A549 (cell line): ENCODE measurements at regions not wholly inside any gene's neighbourhood (a gene's known extent, or its start where the extent isn't known, plus 50 kb on each side); places are given as distances from the start of the nearest gene placed in this dataset.

ENCODE experiments used
- ATAC-seq, 2 experiments: fragments of 200-7000 bp in 1 of 2; fragments of >200 bp in 1 of 2; cut with Nextera tagmentation in 1 of 2; cut with Tn5 transposase in 1 of 2; 3 replicates each; pipeline versions ENCODE4 v1.8.0 to v1.9.1; 2018 to 2020; ENCODE audit warnings: mild to moderate bottlenecking in 1 of 2, moderate library complexity in 1 of 2
- CTCF ChIA-PET: fragments of 300-600 bp; sonication (Branson Sonifier 250); formaldehyde crosslinking; extraction: SDS; loops from one replicate; lab custom pipeline; 2021; ENCODE audit warnings: antibody characterized with exemption, inconsistent platforms; lab: Yijun Ruan, JAX
- POLR2A ChIA-PET: fragments of 350-600 bp; formaldehyde crosslinking; extraction: SDS; loops from one replicate; lab custom pipeline; 2021; ENCODE audit warnings: antibody characterized with exemption, inconsistent platforms; lab: Yijun Ruan, JAX
- DNase-seq, 2 experiments: peaks; one replicate each; pipeline versions ENCODE4 v3.0.0 to v3.0.0-alpha.2; 2011 to 2016; ENCODE audit warnings: low read depth in 1 of 2, low spot score in 1 of 2
- FAIRE-seq: peaks from 2 replicates; lab custom pipeline; 2011; peaks lifted over from hg19 to GRCh38; lab: Jason Lieb, UNC
- H3K27ac ChIP-seq, 2 experiments: fragments of >200 bp; sonication (Bioruptor Twin); formaldehyde crosslinking; 3 replicates each; pipeline ENCODE4 v1.5.1; 2016 to 2017
- H3K4me1 ChIP-seq: fragments of >200 bp; sonication (Bioruptor Twin); formaldehyde crosslinking; 3 replicates; pipeline ENCODE4 v1.6.1; 2016
- H3K4me2 ChIP-seq: fragments of >200 bp; sonication (Bioruptor Twin); formaldehyde crosslinking; 3 replicates; pipeline ENCODE4 v1.6.1; 2016
- H3K4me3 ChIP-seq: fragments of >200 bp; sonication (Bioruptor Twin); formaldehyde crosslinking; 3 replicates; pipeline ENCODE4 v1.5.1; 2016
- H3K9me3 ChIP-seq: fragments of >200 bp; sonication (Bioruptor Twin); formaldehyde crosslinking; 3 replicates; pipeline ENCODE4 v1.6.1; 2016
- ATOH8 ChIP-seq: fragments of 250-450 bp; sonication (Bioruptor Pico); IDR thresholded peaks from 2 replicates; pipeline ENCODE4 v1.5.0; 2020; ENCODE audit warnings: low read depth, mild to moderate bottlenecking, moderate library complexity
- CEBPB ChIP-seq, 2 experiments: fragments of >200 bp in 1 of 2; sonication (Bioruptor Twin) in 1 of 2; formaldehyde crosslinking in 1 of 2; IDR thresholded peaks; 2 replicates each; pipeline ENCODE4 v1.6.1; 2012 to 2016
- CHD2 ChIP-seq: fragments of 150-350 bp; IDR thresholded peaks from 2 replicates; pipeline ENCODE4 v1.6.1; 2014; ENCODE audit warnings: low read length; ENCODE audit not compliant: partially characterized antibody
- ELK1 ChIP-seq: fragments of 150-350 bp; IDR thresholded peaks from 2 replicates; pipeline ENCODE4 v1.6.1; 2014; ENCODE audit warnings: low read depth, mild to moderate bottlenecking, low read length
- FOSB ChIP-seq: fragments of 250-450 bp; sonication (Bioruptor Pico); IDR thresholded peaks from 2 replicates; pipeline ENCODE4 v1.5.0; 2020; ENCODE audit warnings: mild to moderate bottlenecking, moderate library complexity
- FOSL2 ChIP-seq, 2 experiments: fragments of 450-650 bp in 1 of 2; fragments of >200 bp in 1 of 2; sonication (Bioruptor Twin) in 1 of 2; formaldehyde crosslinking; IDR thresholded peaks; 2 replicates each; pipeline versions ENCODE4 v1.5.0 to v1.6.1; 2016 to 2020; ENCODE audit warnings: mild to moderate bottlenecking in 1 of 2, moderate library complexity in 1 of 2
- GATA3 ChIP-seq: IDR thresholded peaks from 2 replicates; pipeline ENCODE4 v1.6.1; 2012; ENCODE audit warnings: borderline replicate concordance
- HDAC2 ChIP-seq: fragments of 200-600 bp; sonication (generic); IDR thresholded peaks from 2 replicates; pipeline ENCODE4 v1.6.1; 2016
- HEYL ChIP-seq: fragments of 250-450 bp; sonication (Bioruptor Pico); IDR thresholded peaks from 2 replicates; pipeline ENCODE4 v1.8.0; 2021; ENCODE audit warnings: mild to moderate bottlenecking, moderate library complexity
- JUNB ChIP-seq: fragments of >200 bp; sonication (Bioruptor Twin); formaldehyde crosslinking; IDR thresholded peaks from 2 replicates; pipeline ENCODE4 v1.6.1; 2016
- MAZ ChIP-seq: fragments of 150-350 bp; IDR thresholded peaks from 2 replicates; pipeline ENCODE4 v1.6.1; 2014; ENCODE audit warnings: antibody characterized with exemption, low read depth, low read length, borderline replicate concordance
- NFE2L2 ChIP-seq: fragments of 150-350 bp; conservative IDR thresholded peaks from 2 replicates; pipeline ENCODE4 v1.6.1; 2014; ENCODE audit warnings: low read length
- NPAS2 ChIP-seq: fragments of 250-450 bp; sonication (Bioruptor Pico); IDR thresholded peaks from 2 replicates; pipeline ENCODE4 v1.8.0; 2022; ENCODE audit warnings: mild to moderate bottlenecking, moderate library complexity, borderline replicate concordance
- PHF8 ChIP-seq: fragments of 200-600 bp; sonication (generic); IDR thresholded peaks from 2 replicates; pipeline ENCODE4 v1.6.1; 2016; ENCODE audit warnings: low read depth, mild to moderate bottlenecking, antibody characterized with exemption, moderate library complexity, borderline replicate concordance
- RCOR1 ChIP-seq: fragments of 150-350 bp; IDR thresholded peaks from 2 replicates; pipeline ENCODE4 v1.6.1; 2014; ENCODE audit warnings: antibody characterized with exemption, low read length, low read depth
- REST ChIP-seq: fragments of 200-600 bp; sonication (generic); IDR thresholded peaks from 2 replicates; pipeline ENCODE4 v1.6.1; 2016; ENCODE audit warnings: antibody characterized with exemption, mild to moderate bottlenecking, moderate library complexity
- RFX5 ChIP-seq: fragments of 450-650 bp; IDR thresholded peaks from 2 replicates; pipeline ENCODE4 v1.7.1; 2014; ENCODE audit warnings: antibody characterized with exemption, mild to moderate bottlenecking, moderate library complexity
- SMC3 ChIP-seq: fragments of >200 bp; sonication (Bioruptor Twin); formaldehyde crosslinking; IDR thresholded peaks from 3 replicates; pipeline ENCODE4 v1.6.1; 2018; ENCODE audit warnings: inconsistent platforms
- TFCP2L1 ChIP-seq: fragments of 250-450 bp; sonication (Bioruptor Pico); IDR thresholded peaks from 2 replicates; pipeline ENCODE4 v1.5.0; 2021; ENCODE audit warnings: mild to moderate bottlenecking
- ZC3H11A ChIP-seq: fragments of 450-650 bp; IDR thresholded peaks from 2 replicates; pipeline ENCODE4 v1.6.1; 2014; ENCODE audit warnings: antibody characterized with exemption, mild to moderate bottlenecking
- ZFP36 ChIP-seq: fragments of 450-650 bp; IDR thresholded peaks from 2 replicates; pipeline ENCODE4 v1.6.1; 2014; ENCODE audit warnings: borderline replicate concordance; ENCODE audit not compliant: partially characterized antibody
- WGBS: methylation state at CpG from one replicate; pipeline ENCODE4 v1.1.6; 2017; ENCODE audit errors: missing lambda C conversion rate; 5-methylcytosine and 5-hydroxymethylcytosine counted together
- TF ChIP-seq, protein P1 (sequence below): fragments of >200 bp; sonication (Bioruptor Twin); formaldehyde crosslinking; IDR thresholded peaks from 3 replicates; pipeline ENCODE4 v1.5.1; 2016
- TF ChIP-seq, protein P2 (sequence below): fragments of >200 bp; sonication (Bioruptor Twin); formaldehyde crosslinking; IDR thresholded peaks from 2 replicates; pipeline ENCODE4 v1.6.1; 2016

DNA sequence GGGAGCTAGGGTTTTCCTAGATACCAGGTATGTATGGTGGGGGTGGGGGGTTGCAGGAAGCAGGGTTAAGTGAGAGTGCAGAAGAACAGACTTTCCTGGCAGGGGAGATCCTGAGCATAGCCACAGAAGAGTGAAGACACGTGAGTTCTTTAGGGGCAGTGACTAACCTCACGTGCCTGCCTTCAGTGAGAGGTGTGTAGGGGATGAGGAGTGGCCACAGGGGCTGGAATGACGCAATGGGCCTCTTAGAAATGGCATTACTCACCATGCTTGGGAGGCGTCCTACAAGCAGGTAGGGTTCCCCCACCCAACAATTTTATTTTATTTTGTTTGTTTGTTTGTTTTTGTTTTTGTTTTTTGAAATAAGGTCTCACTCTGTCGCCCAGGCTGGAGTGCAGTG is 698.6 kb upstream of the NRP1 start:
- ATAC-seq (no peak), DNase-seq (no peak), FAIRE-seq (no peak)
- no peak for TF ChIP-seq RCOR1
- Histone ChIP-seq H3K4me3 (no peak overlapping the region), H3K4me1 (no peaks in the 10 kb centered on the region), H3K27ac (no peak overlapping the region), H3K9me3 (no peaks in the 10 kb centered on the region), H3K4me2 (no peak overlapping the region)
- ChIA-PET CTCF (no interaction called here), POLR2A (no interaction called here)
- WGBS = 69% methylated on average over 5 of the region's 5 CpGs

DNA sequence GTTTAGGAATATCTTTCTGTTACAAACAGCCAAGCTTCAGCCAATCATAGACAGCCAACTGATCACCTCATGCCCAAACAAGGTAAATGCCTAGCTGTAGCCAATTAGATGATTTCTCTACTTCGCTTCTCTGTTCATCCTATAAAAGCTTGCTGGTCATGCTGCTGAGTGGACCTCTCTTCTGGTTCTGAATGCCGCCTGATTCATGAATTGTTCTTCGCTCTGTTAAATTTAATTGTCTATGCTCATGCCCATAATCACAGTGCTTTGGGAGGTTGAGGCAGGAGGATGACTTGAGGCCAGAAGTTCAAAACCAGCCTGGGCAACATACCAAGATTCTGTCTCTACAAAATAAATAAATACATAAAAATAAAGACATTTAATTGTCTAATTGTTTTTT is 698.1 kb upstream of the NRP1 start:
- 88% methylated on average over 3 of the region's 3 CpGs for WGBS
- H3K9me3 ChIP-seq = no peaks in the 10 kb centered on the region
- ATAC-seq (no peak), FAIRE-seq (no peak), DNase-seq (no peak)
- TF ChIP-seq ATOH8 (CRISPR knock-in tag) (no peak), SMC3 (no peak), RCOR1 (no peak), NPAS2 (CRISPR knock-in tag) (no peak), GATA3 (no peak), REST (no peak), FOSB (CRISPR knock-in tag) (no peak), RFX5 (no peak), JUNB (no peak)
- TF ChIP-seq, protein P1, sequence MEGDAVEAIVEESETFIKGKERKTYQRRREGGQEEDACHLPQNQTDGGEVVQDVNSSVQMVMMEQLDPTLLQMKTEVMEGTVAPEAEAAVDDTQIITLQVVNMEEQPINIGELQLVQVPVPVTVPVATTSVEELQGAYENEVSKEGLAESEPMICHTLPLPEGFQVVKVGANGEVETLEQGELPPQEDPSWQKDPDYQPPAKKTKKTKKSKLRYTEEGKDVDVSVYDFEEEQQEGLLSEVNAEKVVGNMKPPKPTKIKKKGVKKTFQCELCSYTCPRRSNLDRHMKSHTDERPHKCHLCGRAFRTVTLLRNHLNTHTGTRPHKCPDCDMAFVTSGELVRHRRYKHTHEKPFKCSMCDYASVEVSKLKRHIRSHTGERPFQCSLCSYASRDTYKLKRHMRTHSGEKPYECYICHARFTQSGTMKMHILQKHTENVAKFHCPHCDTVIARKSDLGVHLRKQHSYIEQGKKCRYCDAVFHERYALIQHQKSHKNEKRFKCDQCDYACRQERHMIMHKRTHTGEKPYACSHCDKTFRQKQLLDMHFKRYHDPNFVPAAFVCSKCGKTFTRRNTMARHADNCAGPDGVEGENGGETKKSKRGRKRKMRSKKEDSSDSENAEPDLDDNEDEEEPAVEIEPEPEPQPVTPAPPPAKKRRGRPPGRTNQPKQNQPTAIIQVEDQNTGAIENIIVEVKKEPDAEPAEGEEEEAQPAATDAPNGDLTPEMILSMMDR = no peak
- POLR2A ChIA-PET = no interaction called here
- CTCF ChIA-PET = no interaction called here
- H3K4me2 ChIP-seq = no peak overlapping the region
- H3K4me1 ChIP-seq = no peaks in the 10 kb centered on the region
- no peak overlapping the region for H3K4me3 ChIP-seq
- no peak overlapping the region for H3K27ac ChIP-seq

GRCh38 chr10:34031400-34031799 is 696.9 kb upstream of the NRP1 start:
- Histone ChIP-seq H3K9me3 (no peaks in the 10 kb centered on the region), H3K4me2 (no peak overlapping the region), H3K4me1 (no peaks in the 10 kb centered on the region), H3K27ac (no peak overlapping the region), H3K4me3 (no peak overlapping the region)
- CTCF ChIA-PET = interaction anchor here (0.6 kb wide), 1 partner anchor 223 kb away, joined by 3 read pairs; no protein-coding TSS in a partner anchor
- ATAC-seq (no peak), DNase-seq (no peak), FAIRE-seq (no peak)
- no peak for TF ChIP-seq MAZ
- no peak for TF ChIP-seq GATA3
- no peak for TF ChIP-seq ZFP36
- no peak for TF ChIP-seq SMC3
- no peak for TF ChIP-seq ZC3H11A
- TF ChIP-seq HDAC2 = no peak
- TF ChIP-seq JUNB = no peak
- WGBS = 30% methylated on average over 3 of the region's 3 CpGs
- POLR2A ChIA-PET = no interaction called here

DNA sequence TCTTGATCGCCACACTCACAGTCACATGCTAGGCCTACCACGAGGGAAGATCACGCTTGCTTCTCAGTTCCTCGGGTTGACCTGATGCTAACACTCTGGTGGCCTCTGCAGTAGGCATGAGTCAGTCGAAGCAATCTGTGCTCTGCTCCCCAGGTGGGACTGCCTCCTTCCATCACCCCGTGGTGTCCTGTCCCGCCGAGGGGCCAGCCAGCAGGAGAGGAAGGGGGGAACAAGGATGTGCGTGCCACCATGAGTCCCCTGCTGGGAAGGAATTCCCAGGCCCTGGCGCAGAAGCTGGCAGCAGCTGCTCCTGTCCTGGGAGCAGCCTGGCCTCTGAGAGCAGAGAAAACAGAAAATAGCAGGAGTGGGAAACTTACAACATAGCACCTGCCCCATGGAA is 695.0 kb upstream of the NRP1 start:
- Histone ChIP-seq H3K4me1 (no peaks in the 10 kb centered on the region), H3K27ac (no peak overlapping the region), H3K4me3 (no peak overlapping the region), H3K9me3 (no peaks in the 10 kb centered on the region), H3K4me2 (no peak overlapping the region)
- DNase-seq (no peak), FAIRE-seq (no peak), ATAC-seq (no peak)
- ChIA-PET CTCF (interaction anchor here (1.2 kb wide), 1 partner anchor 12 kb away, joined by 3 read pairs; no protein-coding TSS in a partner anchor), POLR2A (no interaction called here)
- WGBS = 81% methylated on average over 10 of the region's 10 CpGs
- no peak for TF ChIP-seq PHF8
- no peak for TF ChIP-seq HEYL
- TF ChIP-seq CEBPB (IDR thresholded peaks at IDR 0.05) = no peak
- no peak for TF ChIP-seq ZFP36
- no peak for TF ChIP-seq HDAC2
- TF ChIP-seq, protein P2, sequence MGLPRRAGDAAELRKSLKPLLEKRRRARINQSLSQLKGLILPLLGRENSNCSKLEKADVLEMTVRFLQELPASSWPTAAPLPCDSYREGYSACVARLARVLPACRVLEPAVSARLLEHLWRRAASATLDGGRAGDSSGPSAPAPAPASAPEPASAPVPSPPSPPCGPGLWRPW = no peak
- no peak for TF ChIP-seq GATA3
- TF ChIP-seq FOSL2 (IDR thresholded peaks at IDR 0.05) = no peak
- TF ChIP-seq FOSL2 (CRISPR knock-in tag; IDR thresholded peaks at IDR 0.05) = no peak
- TF ChIP-seq CHD2 = no peak
- no peak for TF ChIP-seq ELK1
- no peak for TF ChIP-seq RFX5
- TF ChIP-seq FOSB (CRISPR knock-in tag) = no peak
- no peak for TF ChIP-seq TFCP2L1 (CRISPR knock-in tag)
- TF ChIP-seq NFE2L2 = no peak
